NCI-H1930 (cell line): ENCODE measurements at regions not wholly inside any gene's neighbourhood (a gene's known extent, or its start where the extent isn't known, plus 50 kb on each side); places are given as distances from the start of the nearest gene placed in this dataset.
"Not testable (repeated sequence)": the region's sequence is repeated elsewhere in the genome, so short reads cannot be mapped to it uniquely, and the experiment has no call there.

ENCODE experiments used
- DNase-seq, 2 experiments: peaks; one replicate each; lab custom pipeline; 2025; lab: John Stamatoyannopoulos, UW

GRCh38 chr1:214861615-214862014 is 220.9 kb upstream of the KCNK2 start:
- DNase-seq: no peak

- DNase-seq: no peak
These were observed 220.1 kb upstream of the KCNK2 start for GRCh38 chr1:214862421-214862820.

DNA sequence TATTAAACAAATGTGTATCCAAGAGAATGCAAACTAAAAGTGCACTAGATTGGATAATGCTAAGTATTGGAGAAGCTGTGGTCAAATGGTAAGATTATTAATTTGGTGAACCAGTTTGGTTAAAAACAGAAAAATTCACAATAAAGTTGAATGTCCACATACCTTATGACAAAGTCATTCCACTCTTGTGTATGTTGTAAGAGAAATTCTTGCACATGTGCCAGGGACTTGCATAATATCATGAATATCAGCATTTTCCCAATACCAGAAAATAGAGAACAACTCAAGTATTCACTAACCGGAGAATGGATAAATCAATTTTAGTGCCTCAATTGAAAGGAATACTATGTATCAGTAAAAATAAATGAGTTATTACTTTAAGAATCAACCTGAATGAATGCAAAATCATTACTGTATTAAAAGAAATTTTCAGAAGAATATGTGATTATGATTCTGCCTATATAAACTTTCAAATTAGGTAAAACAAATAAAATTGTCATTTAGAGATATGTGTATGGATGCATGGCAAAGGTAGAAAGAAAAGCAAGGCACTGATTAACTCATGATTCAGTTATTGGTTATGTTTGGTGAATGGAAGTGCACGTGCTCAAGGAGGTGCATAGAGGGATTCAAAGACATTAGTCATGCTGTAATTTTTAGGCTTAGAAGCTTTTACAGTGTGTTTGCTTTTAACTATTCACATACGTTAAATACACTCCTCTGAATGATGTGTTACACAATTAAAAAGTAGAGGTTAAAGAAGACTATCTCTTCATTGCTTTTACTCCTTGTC is 217.4 kb upstream of the KCNK2 start:
- no peak for DNase-seq

DNA sequence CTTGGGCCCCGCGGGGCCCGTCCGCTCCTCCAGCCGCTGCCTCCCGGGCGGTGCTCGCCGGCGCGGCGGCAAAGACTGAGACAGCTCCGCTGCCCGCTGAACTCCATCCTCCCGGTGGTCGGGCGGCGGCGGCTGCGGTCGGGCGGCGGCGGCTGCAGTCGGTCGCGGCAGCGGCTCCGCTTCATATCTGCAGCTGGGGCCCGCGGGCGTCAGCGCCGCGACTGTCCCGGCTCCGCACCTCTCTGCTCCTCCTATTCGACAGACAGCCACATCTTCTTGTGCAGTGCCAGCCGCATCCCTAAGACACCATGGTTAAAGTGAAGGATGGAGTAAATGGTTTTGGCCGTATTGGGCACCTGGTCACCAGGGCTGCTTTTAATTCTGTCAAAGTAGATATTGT is 212.1 kb upstream of the KCNK2 start:
- DNase-seq: not testable (repeated sequence)

- no peak for DNase-seq
These were observed 201.6 kb upstream of the KCNK2 start for GRCh38 chr1:214880956-214881355.

DNA sequence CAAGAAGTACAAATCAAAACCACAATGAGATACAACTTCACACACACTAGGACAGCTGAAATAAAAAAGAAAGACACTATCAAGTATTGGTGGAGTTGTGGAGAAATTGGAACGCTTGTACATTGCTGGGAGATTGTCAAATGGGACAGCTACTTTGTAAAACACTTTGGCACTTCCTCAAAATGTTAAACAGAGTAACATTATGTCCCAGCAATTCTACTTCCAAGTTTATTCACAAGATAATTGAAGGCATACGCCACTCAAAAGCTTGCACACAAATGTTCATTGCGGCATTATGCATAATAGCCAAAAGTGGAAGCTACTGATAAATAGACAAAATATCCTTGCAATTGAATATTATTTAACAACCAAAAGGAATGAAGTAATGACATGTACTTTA is 199.9 kb upstream of the KCNK2 start:
- no peak for DNase-seq

DNA sequence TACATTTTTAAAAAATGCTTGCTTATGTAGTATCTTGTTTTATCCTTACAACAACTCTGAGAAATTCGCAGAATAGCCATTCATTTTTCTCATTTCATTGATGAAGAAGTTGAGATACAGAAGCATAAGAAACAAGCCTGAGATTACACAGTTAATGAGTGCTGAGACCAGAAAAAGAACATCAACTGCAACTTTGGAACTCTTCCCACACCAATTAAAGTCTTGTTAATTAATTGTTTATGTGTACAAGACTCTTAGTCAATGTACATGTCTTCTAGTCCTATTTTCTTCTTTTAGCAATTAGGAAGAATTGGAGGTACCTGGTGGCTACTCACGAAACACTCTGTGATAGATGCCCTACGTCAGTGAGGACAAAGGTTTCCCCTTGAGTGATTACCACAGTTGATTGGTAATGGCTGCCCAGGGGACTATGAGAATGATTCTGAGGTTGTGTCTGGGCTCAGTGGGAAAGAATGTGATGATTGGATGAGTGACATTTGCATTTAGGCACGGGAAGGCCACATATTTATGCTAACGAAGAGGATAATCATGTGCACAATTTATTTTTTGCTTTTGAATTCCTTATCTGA is 187.4 kb upstream of the KCNK2 start:
- DNase-seq: no peak

DNA sequence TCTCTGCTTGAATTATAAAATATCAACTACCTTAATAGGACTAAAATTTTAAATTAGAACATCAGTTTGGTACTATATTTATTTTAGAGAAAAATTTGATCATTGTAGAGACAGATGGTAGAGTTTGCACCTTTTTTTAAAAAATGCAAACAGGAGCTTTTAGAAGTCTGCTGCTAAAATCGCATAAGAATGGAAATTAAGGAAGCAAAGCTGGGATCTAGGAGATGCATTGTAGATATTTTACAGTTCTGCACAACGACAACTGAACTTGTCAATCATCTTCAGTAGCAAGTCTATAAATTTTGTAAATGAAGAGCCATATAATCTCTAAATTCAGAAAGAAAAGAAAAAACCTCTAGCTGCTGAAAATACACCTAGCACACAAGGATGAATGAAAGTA is 185.6 kb upstream of the KCNK2 start:
- DNase-seq: no peak

DNA sequence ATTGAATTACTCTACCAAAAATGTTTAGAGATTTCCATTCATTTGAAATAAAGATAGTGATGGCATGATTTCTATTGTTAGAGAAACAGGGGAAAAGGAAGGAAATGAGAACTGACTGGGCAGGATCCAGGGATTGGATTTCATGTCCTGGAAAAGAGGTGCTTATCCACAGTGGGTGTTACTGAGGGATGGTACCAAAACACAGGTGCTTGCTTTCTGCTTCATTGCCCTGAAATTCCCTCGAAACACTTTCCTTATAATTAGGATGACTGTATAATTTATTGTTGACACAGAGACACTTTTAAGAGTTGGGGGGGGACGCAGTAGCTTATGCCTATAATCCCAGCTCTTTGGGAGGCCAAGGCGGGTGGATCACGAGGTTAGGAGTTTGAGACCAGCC is 185.0 kb upstream of the KCNK2 start:
- no peak for DNase-seq

- no peak for DNase-seq
These were observed 184.4 kb upstream of the KCNK2 start for GRCh38 chr1:214898161-214898560.

DNA sequence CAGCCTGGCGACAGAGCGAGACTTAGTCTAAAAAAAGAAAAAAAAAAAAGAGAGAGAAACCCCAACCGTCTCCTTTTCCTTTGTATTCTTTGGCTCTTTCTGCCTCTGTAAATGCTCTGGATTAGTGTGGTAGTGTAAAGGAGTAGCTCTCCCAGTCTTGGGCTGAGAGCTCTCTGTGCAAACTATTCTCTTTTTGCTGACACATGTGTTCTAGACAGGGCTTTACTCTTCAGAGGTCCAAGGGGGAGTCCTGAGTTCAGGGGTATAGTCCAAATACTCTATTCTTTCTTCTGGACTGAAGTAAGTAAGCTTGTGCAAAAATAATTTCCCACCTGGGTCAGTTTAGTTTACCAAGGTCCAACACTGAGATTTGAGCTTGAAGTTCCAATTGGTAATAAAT is 183.8 kb upstream of the KCNK2 start:
- no peak for DNase-seq

DNA sequence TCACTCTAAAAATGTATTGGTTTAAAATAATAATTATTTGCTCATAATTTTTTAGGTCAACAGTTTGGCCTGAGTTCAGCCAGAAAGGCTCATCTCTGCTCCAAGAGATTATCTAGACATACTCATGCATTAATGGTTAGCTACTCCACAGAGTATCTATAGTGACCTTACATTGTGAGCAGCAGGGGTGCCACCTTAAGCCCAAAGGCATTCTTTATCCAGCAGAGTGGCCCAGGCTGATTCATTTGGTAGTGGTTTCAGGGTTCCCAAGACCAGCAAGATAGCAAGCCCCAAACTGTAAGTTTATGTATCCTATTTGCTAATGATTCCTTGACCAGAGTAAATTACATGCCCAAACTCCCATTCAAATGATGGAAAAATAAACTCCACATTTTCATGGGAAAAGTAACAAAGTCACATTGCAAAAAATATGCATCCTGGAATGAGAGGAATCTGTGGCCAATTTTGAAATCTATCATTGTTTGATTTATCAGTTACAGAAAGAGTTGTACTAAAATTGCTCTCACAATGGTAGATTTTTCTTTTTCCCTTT is 182.6 kb upstream of the KCNK2 start:
- no peak for DNase-seq

DNA sequence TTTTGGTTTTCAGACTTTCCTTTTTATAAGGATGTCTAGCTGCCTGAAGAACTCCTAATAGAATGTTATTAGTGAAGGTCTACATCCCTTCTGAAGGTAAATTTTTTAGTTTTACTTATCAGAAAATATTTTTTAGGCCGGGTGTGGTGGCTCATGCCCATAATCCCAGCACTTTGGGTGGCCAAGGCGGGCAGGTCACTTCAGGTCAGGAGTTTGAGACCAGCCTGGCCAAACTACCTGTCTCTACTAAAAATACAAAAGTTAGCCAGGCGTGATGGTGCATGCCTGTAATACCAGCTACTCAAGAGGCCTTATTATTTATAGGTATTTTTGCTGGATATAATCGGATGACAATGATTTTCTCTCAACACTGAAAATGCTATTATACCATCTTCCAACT is 181.9 kb upstream of the KCNK2 start:
- no peak for DNase-seq

GRCh38 chr1:214901718-214902117 is 180.8 kb upstream of the KCNK2 start:
- DNase-seq: no peak

DNA sequence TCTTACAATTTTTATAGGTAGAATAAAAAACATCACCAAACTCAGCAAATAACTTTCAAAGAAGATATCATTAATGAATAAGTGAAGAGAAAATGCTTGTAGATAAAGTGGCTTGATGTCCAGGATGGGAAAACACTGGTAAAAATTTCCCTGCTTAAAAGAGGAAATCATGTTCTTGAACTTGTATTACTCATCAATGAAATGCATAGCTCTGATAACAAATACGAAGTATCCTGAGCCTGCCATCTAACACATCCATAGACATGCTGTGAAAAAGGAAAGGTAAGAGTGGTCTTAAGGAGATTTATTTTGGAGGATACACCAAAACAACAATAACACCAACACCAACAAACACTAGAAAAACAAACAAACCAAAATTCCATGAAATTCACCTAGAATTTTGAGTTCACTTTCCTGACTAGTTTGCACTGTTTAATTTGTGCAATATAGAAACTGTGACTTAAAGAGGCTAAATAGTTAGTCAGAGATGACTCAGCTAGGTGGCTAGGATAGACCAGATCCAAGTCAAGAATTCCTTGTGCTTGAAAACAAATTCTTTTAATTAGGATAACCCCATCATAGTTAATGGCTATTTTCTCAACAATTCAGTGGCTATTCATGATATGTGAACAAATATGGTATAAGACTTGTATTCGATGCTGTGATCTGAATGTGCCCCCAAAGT is 179.8 kb upstream of the KCNK2 start:
- no peak for DNase-seq

DNA sequence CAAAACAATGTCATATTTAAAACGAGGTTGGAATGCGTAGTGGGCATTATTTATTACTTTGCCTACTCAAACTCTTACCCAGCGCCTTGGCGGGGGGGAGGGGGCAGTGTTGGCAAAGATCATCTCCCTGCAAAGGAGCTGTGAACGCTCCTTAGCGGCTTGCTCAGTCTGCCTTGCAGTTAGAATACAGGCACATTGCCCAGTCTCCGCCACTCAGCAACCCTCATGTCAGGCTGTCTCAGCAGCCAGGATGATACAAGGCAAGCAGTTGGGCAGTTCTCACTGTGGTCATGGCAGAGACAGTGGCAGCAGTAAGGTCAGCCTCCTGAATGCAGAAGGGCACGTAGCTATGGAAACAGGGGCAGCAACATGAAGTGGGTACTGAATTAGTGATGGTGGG is 170.4 kb upstream of the KCNK2 start:
- DNase-seq: no peak

DNA sequence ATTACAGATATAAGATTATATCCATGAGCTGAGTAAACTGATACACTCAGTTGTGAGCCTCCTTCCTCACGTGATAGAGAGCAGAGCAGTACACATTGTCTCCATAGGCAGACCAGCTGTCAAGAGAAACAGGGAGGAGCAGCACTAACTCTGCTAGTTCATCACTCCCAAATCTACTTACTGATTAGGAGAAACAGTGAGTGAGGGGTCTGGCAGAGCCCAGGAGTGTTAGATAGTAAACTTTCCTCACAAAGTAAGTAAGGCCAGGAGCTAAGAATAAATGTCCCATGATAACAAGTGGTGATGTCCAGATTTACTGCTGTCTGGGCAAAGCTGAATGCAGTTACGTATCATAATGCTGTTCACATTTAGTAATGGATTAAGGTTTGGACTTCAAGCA is 168.6 kb upstream of the KCNK2 start:
- DNase-seq: no peak

DNA sequence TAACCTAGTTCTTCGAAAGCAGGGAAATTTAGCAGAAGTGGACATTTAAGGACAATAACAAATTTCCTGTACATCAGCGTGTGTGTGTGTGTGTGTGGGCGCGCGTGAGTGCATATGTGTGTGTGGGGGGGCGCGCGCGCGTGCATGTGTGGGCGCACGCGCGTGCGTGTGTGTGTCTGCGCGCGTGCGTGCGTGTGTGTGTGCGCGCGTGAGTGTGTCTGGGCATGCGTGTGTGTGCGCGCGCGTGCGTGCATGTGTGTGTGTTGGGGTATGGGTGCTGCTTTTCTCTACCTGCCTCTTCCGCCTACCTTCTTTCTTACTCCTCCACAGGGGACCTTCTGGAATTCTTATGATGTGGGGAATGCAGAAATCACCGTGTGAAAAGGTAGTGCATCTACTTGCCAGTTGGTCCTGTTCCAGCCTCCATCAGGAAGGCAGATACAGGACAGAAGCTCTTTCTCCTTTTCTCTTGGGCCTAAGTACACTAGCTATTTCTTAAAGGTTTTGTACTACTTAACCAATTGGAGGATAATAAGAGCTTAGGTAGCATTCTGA is 165.4 kb upstream of the KCNK2 start:
- no peak for DNase-seq

DNA sequence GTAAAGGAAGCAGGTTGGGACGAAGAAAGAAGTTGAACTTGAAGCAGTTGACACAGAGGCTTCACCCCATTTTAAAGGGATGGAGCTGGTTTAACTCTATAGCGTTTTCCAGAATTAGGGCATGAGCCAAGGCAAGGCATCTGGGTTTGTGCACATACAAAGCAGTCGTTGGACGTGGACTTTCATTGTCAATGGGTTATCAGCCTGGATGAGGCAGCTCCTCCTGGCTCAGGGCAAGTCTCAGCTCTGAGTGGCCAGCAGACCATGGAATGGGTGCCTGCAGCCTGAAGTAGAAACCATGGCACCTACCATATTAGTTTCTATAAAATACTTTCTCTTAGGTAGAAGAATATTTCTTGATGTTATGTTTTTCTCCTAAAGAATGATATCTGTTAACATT is 163.8 kb upstream of the KCNK2 start:
- DNase-seq: no peak

GRCh38 chr1:214920337-214920736 is 162.2 kb upstream of the KCNK2 start:
- DNase-seq: no peak

DNA sequence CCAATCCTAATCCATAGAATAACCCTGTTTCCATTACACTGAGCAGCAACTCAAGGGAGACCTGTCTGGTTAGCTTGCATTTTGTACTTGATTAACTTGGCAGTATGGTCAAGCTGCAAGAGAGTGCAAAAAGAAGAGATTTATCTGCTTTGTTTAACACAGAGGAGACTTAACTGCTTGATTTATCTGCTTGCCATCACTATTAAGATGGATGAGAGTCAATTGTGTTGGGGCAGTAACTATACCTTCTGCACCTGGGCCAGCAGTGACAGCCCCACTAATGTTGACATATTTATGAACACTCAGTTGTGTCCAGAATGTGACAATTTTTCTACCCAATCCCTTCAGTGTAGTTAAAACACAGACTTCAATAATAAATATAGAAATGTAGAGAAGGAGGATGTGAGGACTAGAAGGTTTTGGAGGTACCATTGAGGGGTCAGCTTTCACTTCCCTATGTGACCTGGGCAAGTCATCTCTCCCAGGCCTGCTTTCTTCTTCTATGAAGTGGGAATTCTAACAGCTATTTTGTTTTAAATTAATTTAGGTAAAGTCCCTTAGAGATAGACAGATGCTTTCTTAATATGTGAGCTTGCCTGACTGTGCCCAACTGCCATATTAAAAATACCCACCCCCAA is 159.1 kb upstream of the KCNK2 start:
- DNase-seq: no peak

DNA sequence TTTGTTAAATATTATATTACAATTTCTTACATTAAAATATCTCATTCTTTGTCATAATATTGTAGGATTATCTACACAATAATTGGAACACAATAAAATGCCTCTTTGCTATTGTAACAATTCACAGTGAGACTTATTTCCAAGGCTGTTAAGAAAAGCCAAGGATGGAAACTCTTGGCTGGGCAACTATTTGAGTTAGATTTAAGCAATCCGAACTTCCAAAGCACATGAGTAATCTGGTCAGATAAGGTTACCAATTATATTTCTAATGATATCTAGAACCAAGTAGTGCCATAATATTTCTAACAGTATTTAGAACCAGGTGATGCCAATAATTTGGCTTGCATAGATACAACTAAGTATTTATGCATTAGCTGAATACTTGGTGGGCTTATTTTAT is 154.7 kb upstream of the KCNK2 start:
- no peak for DNase-seq
